Sigmoid colon (tissue), 3 donors: ENCODE measurements at regions not wholly inside any gene's neighbourhood (a gene's known extent, or its start where the extent isn't known, plus 50 kb on each side); places are given as distances from the start of the nearest gene placed in this dataset.

Source experiments
- POLR2A ChIP-seq, 2 donors: fragments of 450-650 bp; IDR thresholded peaks; one replicate each; pipeline ENCODE4 v1.6.1; 2016; ENCODE audit warnings: antibody characterized with exemption in 2 of 2, mild to moderate bottlenecking in 2 of 2, moderate library complexity in 2 of 2
- TF ChIP-seq, protein P1 (sequence below), 4 experiments: fragments of 450-650 bp in 3 of 4; fragments of 200-600 bp in 1 of 4; IDR thresholded peaks; one replicate each; pipeline ENCODE4 v1.5.1; 2016 to 2019; ENCODE audit warnings: antibody characterized with exemption in 4 of 4, mild to moderate bottlenecking in 3 of 4, moderate library complexity in 2 of 4

DNA sequence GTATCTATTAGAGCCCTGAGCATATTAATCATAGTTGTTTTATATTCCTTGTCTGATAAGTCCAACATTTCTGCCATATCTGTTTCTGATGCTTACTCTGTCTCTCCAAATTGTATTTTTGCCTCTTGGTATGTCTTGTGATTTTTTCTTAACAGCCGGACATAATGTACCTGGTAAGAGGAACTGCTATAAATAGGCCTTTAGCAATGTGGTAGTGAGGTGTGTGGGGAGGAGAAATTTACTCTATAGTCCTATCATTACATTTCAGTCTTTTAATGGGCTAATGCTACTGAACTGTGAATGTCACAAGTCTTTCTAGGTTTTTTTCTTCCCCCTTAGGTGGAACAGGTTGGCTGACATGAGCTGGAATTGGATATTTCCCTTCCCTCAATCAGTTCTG, 176.1 kb upstream of the FGF10 start:
- TF ChIP-seq, protein P1, sequence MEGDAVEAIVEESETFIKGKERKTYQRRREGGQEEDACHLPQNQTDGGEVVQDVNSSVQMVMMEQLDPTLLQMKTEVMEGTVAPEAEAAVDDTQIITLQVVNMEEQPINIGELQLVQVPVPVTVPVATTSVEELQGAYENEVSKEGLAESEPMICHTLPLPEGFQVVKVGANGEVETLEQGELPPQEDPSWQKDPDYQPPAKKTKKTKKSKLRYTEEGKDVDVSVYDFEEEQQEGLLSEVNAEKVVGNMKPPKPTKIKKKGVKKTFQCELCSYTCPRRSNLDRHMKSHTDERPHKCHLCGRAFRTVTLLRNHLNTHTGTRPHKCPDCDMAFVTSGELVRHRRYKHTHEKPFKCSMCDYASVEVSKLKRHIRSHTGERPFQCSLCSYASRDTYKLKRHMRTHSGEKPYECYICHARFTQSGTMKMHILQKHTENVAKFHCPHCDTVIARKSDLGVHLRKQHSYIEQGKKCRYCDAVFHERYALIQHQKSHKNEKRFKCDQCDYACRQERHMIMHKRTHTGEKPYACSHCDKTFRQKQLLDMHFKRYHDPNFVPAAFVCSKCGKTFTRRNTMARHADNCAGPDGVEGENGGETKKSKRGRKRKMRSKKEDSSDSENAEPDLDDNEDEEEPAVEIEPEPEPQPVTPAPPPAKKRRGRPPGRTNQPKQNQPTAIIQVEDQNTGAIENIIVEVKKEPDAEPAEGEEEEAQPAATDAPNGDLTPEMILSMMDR (IDR thresholded peaks at IDR 0.05): no peak
- TF ChIP-seq POLR2A (IDR thresholded peaks at IDR 0.05): no peak
